ENCODE measurements at regions not wholly inside any gene's neighbourhood (a gene's known extent, or its start where the extent isn't known, plus 50 kb on each side); places are given as distances from the start of the nearest gene placed in this dataset.

DNA sequence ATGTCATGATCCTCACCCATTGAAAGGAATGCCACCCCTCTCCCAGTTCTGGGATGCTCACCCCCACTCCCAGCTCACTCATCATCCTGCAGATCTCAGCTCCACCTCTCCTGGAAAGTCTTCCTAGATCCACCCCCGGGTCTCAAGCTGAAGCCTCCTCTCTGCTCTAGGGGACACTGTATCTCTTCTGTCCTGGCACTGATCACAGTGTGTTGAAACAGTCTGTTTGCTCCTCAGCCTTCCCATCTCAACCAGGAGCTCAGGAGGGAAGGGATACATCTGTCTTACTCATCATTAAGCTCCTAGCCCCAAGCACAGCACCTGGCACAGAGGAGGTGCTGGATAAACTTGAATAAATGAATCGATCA, 80.1 kb downstream of the MRPL14 start:
- TF ChIP-seq CTCF (conservative IDR thresholded peaks at IDR 0.05) = no peak
- TF ChIP-seq EZH2 (IDR thresholded peaks at IDR 0.05; ENCODE audit: low read depth) = no peak

All from PC-9 (cell line).